MCF 10A (cell line): ENCODE measurements at regions not wholly inside any gene's neighbourhood (a gene's known extent, or its start where the extent isn't known, plus 50 kb on each side); places are given as distances from the start of the nearest gene placed in this dataset.

Source experiments
- BruUV-seq: library from RNA; stranded (reverse); fragments of 400-500 nt; replicated peaks from 2 replicates; lab custom pipeline; 2021; lab: Mats Ljungman, UMichigan
- CTCF ChIA-PET: fragments of 300-600 bp; sonication (Branson Sonifier 250); formaldehyde crosslinking; extraction: SDS; loops from one replicate; lab custom pipeline; 2021; ENCODE audit warnings: antibody characterized with exemption, inconsistent platforms; lab: Yijun Ruan, JAX
- POLR2A ChIA-PET: fragments of 300-600, 350-650 bp; sonication (Branson Sonifier 250); formaldehyde crosslinking; extraction: SDS; loops from one replicate; lab custom pipeline; 2020; ENCODE audit warnings: antibody characterized with exemption, inconsistent platforms; lab: Yijun Ruan, JAX
- DNase-seq: peaks from one replicate; pipeline ENCODE4 v3.0.0-alpha.2; 2018; ENCODE audit not compliant: unreplicated experiment
- H3K27ac Mint-ChIP-seq: one replicate; pipeline ENCODE4 v1.8.0; 2022; ENCODE audit warnings: mild to moderate bottlenecking, low read depth, mixed read lengths; ENCODE audit not compliant: unreplicated experiment
- H3K27me3 Mint-ChIP-seq: one replicate; pipeline ENCODE4 v1.8.0; 2022; ENCODE audit warnings: mixed read lengths; ENCODE audit not compliant: insufficient read depth, unreplicated experiment
- H3K36me3 Mint-ChIP-seq: one replicate; pipeline ENCODE4 v1.8.0; 2022; ENCODE audit warnings: mild to moderate bottlenecking, moderate library complexity, mixed read lengths; ENCODE audit not compliant: insufficient read depth, unreplicated experiment
- H3K4me1 Mint-ChIP-seq: one replicate; pipeline ENCODE4 v1.8.0; 2022; ENCODE audit warnings: mixed read lengths; ENCODE audit not compliant: insufficient read depth, unreplicated experiment
- H3K4me3 Mint-ChIP-seq: one replicate; pipeline ENCODE4 v1.8.0; 2022; ENCODE audit warnings: mild to moderate bottlenecking, moderate library complexity, mixed read lengths; ENCODE audit not compliant: unreplicated experiment
- H3K9me3 Mint-ChIP-seq: one replicate; pipeline ENCODE4 v1.8.0; 2022; ENCODE audit warnings: mixed read lengths; ENCODE audit not compliant: unreplicated experiment
- CTCF ChIP-seq: fragments of 200-600 bp; IDR thresholded peaks from one replicate; pipeline ENCODE4 v1.8.0; 2022; ENCODE audit warnings: antibody characterized with exemption, mild to moderate bottlenecking; ENCODE audit not compliant: unreplicated experiment
- intact Hi-C: fragments of 100-400 bp; cut with micrococcal nuclease; formaldehyde crosslinking; loops from 2 replicates; pipeline ENCODE4 v1.14.1; 2022

- H3K27ac Mint-ChIP-seq, result no peak overlapping the region
- TF ChIP-seq CTCF, result no peak
- peaks cover 4% of the 10 kb centered on the region for H3K36me3 Mint-ChIP-seq
- peaks cover 29% of the 10 kb centered on the region for H3K27me3 Mint-ChIP-seq
- intact Hi-C loops, result no loop called here
- BruUV-seq, result no TSS peak
- DNase-seq, result no peak
- peaks cover 6% of the 10 kb centered on the region for H3K9me3 Mint-ChIP-seq
- ChIA-PET POLR2A (no interaction called here), CTCF (interaction anchor here (0.6 kb wide), 1 partner anchor 25 kb away, joined by 3 read pairs; no protein-coding TSS in a partner anchor)
- peaks cover 5% of the 10 kb centered on the region for H3K4me1 Mint-ChIP-seq
- H3K4me3 Mint-ChIP-seq, result no peak overlapping the region
These were observed 200.0 kb downstream of the PTPRU start for GRCh38 chr1:29436181-29436785.

- intact Hi-C loops, result no loop called here
- ChIA-PET CTCF (interaction anchor here (0.5 kb wide), 1 partner anchor 59 kb away, joined by 3 read pairs; no protein-coding TSS in a partner anchor), POLR2A (no interaction called here)
- no TSS peak for BruUV-seq
- Mint-ChIP-seq H3K9me3 (peaks cover 8% of the 10 kb centered on the region), H3K4me3 (no peak overlapping the region), H3K27me3 (peaks cover 22% of the 10 kb centered on the region), H3K36me3 (peaks cover 4% of the 10 kb centered on the region), H3K4me1 (peaks cover 5% of the 10 kb centered on the region), H3K27ac (no peak overlapping the region)
- DNase-seq, result no peak
- no peak for TF ChIP-seq CTCF
These were observed 197.5 kb downstream of the PTPRU start for GRCh38 chr1:29433830-29434229.

- intact Hi-C loops, result no loop called here
- TF ChIP-seq CTCF, result no peak
- H3K27me3 Mint-ChIP-seq, result peaks cover 18% of the 10 kb centered on the region
- DNase-seq, result no peak
- no peak overlapping the region for H3K27ac Mint-ChIP-seq
- ChIA-PET POLR2A (no interaction called here), CTCF (interaction anchor here (0.5 to 0.7 kb wide), 2 partner anchors 9 to 746 kb away, joined by 3 read pairs; no protein-coding TSS in a partner anchor)
- no TSS peak for BruUV-seq
- H3K4me3 Mint-ChIP-seq, result no peak overlapping the region
- peaks cover 2% of the 10 kb centered on the region for H3K36me3 Mint-ChIP-seq
- H3K4me1 Mint-ChIP-seq, result no peaks in the 10 kb centered on the region
- H3K9me3 Mint-ChIP-seq, result peaks cover 8% of the 10 kb centered on the region
These were observed 194.8 kb downstream of the PTPRU start for GRCh38 chr1:29431138-29431537.

- no peak for TF ChIP-seq CTCF
- Mint-ChIP-seq H3K27ac (no peak overlapping the region), H3K4me1 (no peaks in the 10 kb centered on the region), H3K36me3 (no peaks in the 10 kb centered on the region), H3K4me3 (no peak overlapping the region), H3K27me3 (peaks cover 18% of the 10 kb centered on the region), H3K9me3 (peaks cover 8% of the 10 kb centered on the region)
- ChIA-PET CTCF (no interaction called here), POLR2A (no interaction called here)
- no peak for DNase-seq
- intact Hi-C loops, result no loop called here
- BruUV-seq, result no TSS peak
These were observed 193.3 kb downstream of the PTPRU start for GRCh38 chr1:29429656-29430055.
